Activated CD4-positive, alpha-beta T cell treated with anti-CD3 and anti-CD28 coated beads for 48 hours (primary cell): ENCODE measurements at regions not wholly inside any gene's neighbourhood (a gene's known extent, or its start where the extent isn't known, plus 50 kb on each side); places are given as distances from the start of the nearest gene placed in this dataset.
"Not testable (repeated sequence)": the region's sequence is repeated elsewhere in the genome, so short reads cannot be mapped to it uniquely, and the experiment has no call there.

Experiments used
- DNase-seq: peaks from one replicate; pipeline ENCODE4 v3.0.0-alpha.2; 2020

- DNase-seq, result not testable (repeated sequence)
Measured at GRCh38 chr16:64343820-64344443, 777.9 kb downstream of the CDH11 start.

- no peak for DNase-seq
Measured at GRCh38 chr16:64343061-64343819, 778.6 kb downstream of the CDH11 start.

- DNase-seq, result not testable (repeated sequence)
Measured at GRCh38 chr16:64341336-64341735, 780.5 kb downstream of the CDH11 start.

GRCh38 chr16:64339052-64339770, 782.7 kb downstream of the CDH11 start:
- DNase-seq, result no peak

GRCh38 chr16:64321881-64322280, 800.0 kb downstream of the CDH11 start:
- DNase-seq, result no peak

GRCh38 chr16:64321066-64321465, 800.8 kb downstream of the CDH11 start:
- no peak for DNase-seq

GRCh38 chr16:64317601-64318000, 804.3 kb downstream of the CDH11 start:
- no peak for DNase-seq

GRCh38 chr16:64313726-64314125, 808.1 kb downstream of the CDH11 start:
- no peak for DNase-seq

- no peak for DNase-seq
Measured at GRCh38 chr16:64312980-64313379, 808.9 kb downstream of the CDH11 start.

- no peak for DNase-seq
Measured at GRCh38 chr16:64312292-64312691, 809.6 kb downstream of the CDH11 start.

- DNase-seq, result no peak
Measured at GRCh38 chr16:64311241-64311640, 810.6 kb downstream of the CDH11 start.

GRCh38 chr16:64309398-64310110, 812.3 kb downstream of the CDH11 start:
- DNase-seq, result no peak

GRCh38 chr16:64308721-64309120, 813.1 kb downstream of the CDH11 start:
- no peak for DNase-seq

GRCh38 chr16:64307431-64307830, 814.4 kb downstream of the CDH11 start:
- no peak for DNase-seq

- no peak for DNase-seq
Measured at GRCh38 chr16:64305663-64306062, 816.2 kb downstream of the CDH11 start.

GRCh38 chr16:64304951-64305350, 816.9 kb downstream of the CDH11 start:
- no peak for DNase-seq

GRCh38 chr16:64304396-64304795, 817.5 kb downstream of the CDH11 start:
- no peak for DNase-seq

- DNase-seq, result no peak
Measured at GRCh38 chr16:64297863-64298600, 823.8 kb downstream of the CDH11 start.

- no peak for DNase-seq
Measured at GRCh38 chr16:64295466-64295865, 826.4 kb downstream of the CDH11 start.

GRCh38 chr16:64292953-64293352, 828.9 kb downstream of the CDH11 start:
- DNase-seq, result no peak

GRCh38 chr16:64292161-64292560, 829.7 kb downstream of the CDH11 start:
- no peak for DNase-seq

- no peak for DNase-seq
Measured at GRCh38 chr16:64290461-64290860, 831.4 kb downstream of the CDH11 start.
